GM21390 (cell line): ENCODE measurements at regions not wholly inside any gene's neighbourhood (a gene's known extent, or its start where the extent isn't known, plus 50 kb on each side); places are given as distances from the start of the nearest gene placed in this dataset.

Experiments
- ATAC-seq: cut with Tn5 transposase; IDR thresholded peaks from one replicate; pipeline ENCODE4 v1.9.1; 2021; ENCODE audit not compliant: unreplicated experiment

- no peak for ATAC-seq
Measured at GRCh38 chr7:35536396-35536826, 158.5 kb downstream of the HERPUD2 start.

GRCh38 chr7:35533902-35534301 lies 161.0 kb downstream of the HERPUD2 start:
- no peak for ATAC-seq

- ATAC-seq: no peak
Measured at GRCh38 chr7:35530124-35531109, 164.5 kb downstream of the HERPUD2 start.

- ATAC-seq: no peak
Measured at GRCh38 chr7:35529713-35530112, 165.2 kb downstream of the HERPUD2 start.

- no peak for ATAC-seq
Measured at GRCh38 chr7:35528381-35528977, 166.5 kb downstream of the HERPUD2 start.

GRCh38 chr7:35526645-35527044 lies 168.3 kb downstream of the HERPUD2 start:
- no peak for ATAC-seq

GRCh38 chr7:35524112-35524804 lies 170.7 kb downstream of the HERPUD2 start:
- ATAC-seq: no peak

- no peak for ATAC-seq
Measured at GRCh38 chr7:35523292-35523691, 171.6 kb downstream of the HERPUD2 start.

GRCh38 chr7:35522697-35523096 lies 172.2 kb downstream of the HERPUD2 start:
- no peak for ATAC-seq

- ATAC-seq: no peak
Measured at GRCh38 chr7:35521941-35522340, 173.0 kb downstream of the HERPUD2 start.

GRCh38 chr7:35520810-35521625 lies 173.9 kb downstream of the HERPUD2 start:
- no peak for ATAC-seq

GRCh38 chr7:35519971-35520809 lies 174.7 kb downstream of the HERPUD2 start:
- ATAC-seq: peak; percentile 94

GRCh38 chr7:35518767-35519166 lies 176.2 kb downstream of the HERPUD2 start:
- no peak for ATAC-seq

- ATAC-seq: no peak
Measured at GRCh38 chr7:35516498-35516897, 178.4 kb downstream of the HERPUD2 start.

GRCh38 chr7:35513828-35514227 lies 181.1 kb downstream of the HERPUD2 start:
- no peak for ATAC-seq

- no peak for ATAC-seq
Measured at GRCh38 chr7:35513195-35513594, 181.7 kb downstream of the HERPUD2 start.

- no peak for ATAC-seq
Measured at GRCh38 chr7:35512716-35513115, 182.2 kb downstream of the HERPUD2 start.

- ATAC-seq: no peak
Measured at GRCh38 chr7:35508623-35509400, 186.1 kb downstream of the HERPUD2 start.

- ATAC-seq: no peak
Measured at GRCh38 chr7:35505066-35505465, 189.9 kb downstream of the HERPUD2 start.
